Chondrocyte (in vitro differentiated cells): ENCODE measurements at regions not wholly inside any gene's neighbourhood (a gene's known extent, or its start where the extent isn't known, plus 50 kb on each side); places are given as distances from the start of the nearest gene placed in this dataset.

Experiments used
- DNase-seq: peaks from one replicate; pipeline ENCODE4 v3.0.0; 2021; ENCODE audit warnings: mixed read lengths, low spot score
- H3K27ac Mint-ChIP-seq: one replicate; pipeline ENCODE4 v1.8.0; 2021; ENCODE audit warnings: mild to moderate bottlenecking, moderate library complexity, mixed read lengths; ENCODE audit not compliant: unreplicated experiment
- H3K27me3 Mint-ChIP-seq: 2 replicates; pipeline ENCODE4 v1.8.0; 2021; ENCODE audit warnings: low read depth, mixed read lengths
- H3K36me3 Mint-ChIP-seq: 2 replicates; pipeline ENCODE4 v1.8.0; 2021; ENCODE audit warnings: low read depth, mixed read lengths
- H3K4me1 Mint-ChIP-seq: 2 replicates; pipeline ENCODE4 v1.8.0; 2021; ENCODE audit warnings: low read depth, mild to moderate bottlenecking, mixed read lengths
- H3K4me3 Mint-ChIP-seq: one replicate; pipeline ENCODE4 v1.8.0; 2021; ENCODE audit warnings: mild to moderate bottlenecking, moderate library complexity, mixed read lengths; ENCODE audit not compliant: unreplicated experiment
- H3K9me3 Mint-ChIP-seq: 2 replicates; pipeline ENCODE4 v1.8.0; 2021; ENCODE audit warnings: low read depth, mixed read lengths
- CTCF ChIP-seq: fragments of 200-600 bp; sonication (generic); IDR thresholded peaks from 2 replicates; pipeline ENCODE4 v1.5.0; 2021; ENCODE audit warnings: antibody characterized with exemption, mild to moderate bottlenecking, moderate library complexity

GRCh38 chr2:16537347-16537746 lies 128.3 kb downstream of the CYRIA start:
- H3K27me3 Mint-ChIP-seq, result no peaks in the 10 kb centered on the region
- H3K9me3 Mint-ChIP-seq, result no peaks in the 10 kb centered on the region
- TF ChIP-seq CTCF, result no peak
- no peak overlapping the region for H3K27ac Mint-ChIP-seq
- no peak for DNase-seq
- H3K4me1 Mint-ChIP-seq, result peaks cover 9% of the 10 kb centered on the region
- no peaks in the 10 kb centered on the region for H3K36me3 Mint-ChIP-seq
- H3K4me3 Mint-ChIP-seq, result no peak overlapping the region

GRCh38 chr2:16526193-16526592 lies 139.4 kb downstream of the CYRIA start:
- no peak overlapping the region for H3K27ac Mint-ChIP-seq
- no peak overlapping the region for H3K4me3 Mint-ChIP-seq
- H3K27me3 Mint-ChIP-seq, result peaks cover 12% of the 10 kb centered on the region
- H3K4me1 Mint-ChIP-seq, result peaks cover 13% of the 10 kb centered on the region
- TF ChIP-seq CTCF, result no peak
- no peak for DNase-seq
- no peaks in the 10 kb centered on the region for H3K36me3 Mint-ChIP-seq
- no peaks in the 10 kb centered on the region for H3K9me3 Mint-ChIP-seq

GRCh38 chr2:16525265-16525887 lies 140.3 kb downstream of the CYRIA start:
- no peak for DNase-seq
- no peak overlapping the region for H3K27ac Mint-ChIP-seq
- H3K4me1 Mint-ChIP-seq, result peaks cover 13% of the 10 kb centered on the region
- no peaks in the 10 kb centered on the region for H3K9me3 Mint-ChIP-seq
- H3K27me3 Mint-ChIP-seq, result peaks cover 12% of the 10 kb centered on the region
- TF ChIP-seq CTCF, result peak; percentile 70
- no peaks in the 10 kb centered on the region for H3K36me3 Mint-ChIP-seq
- H3K4me3 Mint-ChIP-seq, result no peak overlapping the region

GRCh38 chr2:16523711-16524110 lies 141.9 kb downstream of the CYRIA start:
- H3K27ac Mint-ChIP-seq, result no peak overlapping the region
- no peak for TF ChIP-seq CTCF
- H3K9me3 Mint-ChIP-seq, result no peaks in the 10 kb centered on the region
- H3K36me3 Mint-ChIP-seq, result no peaks in the 10 kb centered on the region
- DNase-seq, result no peak
- peaks cover 13% of the 10 kb centered on the region for H3K4me1 Mint-ChIP-seq
- no peak overlapping the region for H3K4me3 Mint-ChIP-seq
- peaks cover 15% of the 10 kb centered on the region for H3K27me3 Mint-ChIP-seq

- H3K27me3 Mint-ChIP-seq, result peaks cover 20% of the 10 kb centered on the region
- no peaks in the 10 kb centered on the region for H3K36me3 Mint-ChIP-seq
- H3K27ac Mint-ChIP-seq, result no peak overlapping the region
- peaks cover 13% of the 10 kb centered on the region for H3K4me1 Mint-ChIP-seq
- H3K4me3 Mint-ChIP-seq, result no peak overlapping the region
- DNase-seq, result no peak
- TF ChIP-seq CTCF, result no peak
- H3K9me3 Mint-ChIP-seq, result no peaks in the 10 kb centered on the region
Measured at GRCh38 chr2:16522031-16522831, 143.4 kb downstream of the CYRIA start.
